GM19035 (cell line): ENCODE measurements at regions not wholly inside any gene's neighbourhood (a gene's known extent, or its start where the extent isn't known, plus 50 kb on each side); places are given as distances from the start of the nearest gene placed in this dataset.

Experiments
- ATAC-seq: cut with Tn5 transposase; IDR thresholded peaks from one replicate; pipeline ENCODE4 v1.9.1; 2021; ENCODE audit not compliant: unreplicated experiment

DNA sequence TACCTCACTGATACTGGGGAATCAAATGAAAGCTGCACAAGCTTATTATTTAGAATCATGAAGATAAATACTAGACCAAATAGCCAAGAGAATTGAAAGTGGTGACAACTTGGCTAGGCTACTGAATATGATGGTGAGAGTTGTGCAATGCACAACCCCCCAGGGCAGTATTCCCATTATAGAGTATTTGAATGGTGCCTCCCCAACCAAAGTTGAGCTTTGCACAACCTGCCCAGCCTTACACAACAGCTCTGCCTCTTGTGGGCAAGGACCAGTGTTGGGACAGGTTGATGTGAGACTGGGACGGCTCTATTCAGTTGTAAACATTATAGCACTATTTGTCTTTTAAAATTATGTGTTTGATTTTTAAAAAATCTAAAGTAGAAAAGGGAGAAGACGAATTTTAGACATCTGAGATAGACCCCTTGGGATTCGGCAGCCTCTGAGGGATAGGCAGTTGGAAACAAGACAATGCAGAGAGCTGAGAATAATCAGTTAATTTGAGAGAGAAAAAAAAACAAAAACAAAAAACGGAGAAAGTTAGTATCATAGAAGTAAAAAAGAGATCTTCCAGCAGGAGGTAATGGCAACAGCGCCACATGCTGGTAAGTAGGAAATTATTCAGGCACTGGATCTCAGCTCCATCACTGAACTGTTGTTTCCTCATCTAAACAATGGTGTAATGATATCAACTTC lies 91.0 kb upstream of the KCNA3 start:
- no peak for ATAC-seq

DNA sequence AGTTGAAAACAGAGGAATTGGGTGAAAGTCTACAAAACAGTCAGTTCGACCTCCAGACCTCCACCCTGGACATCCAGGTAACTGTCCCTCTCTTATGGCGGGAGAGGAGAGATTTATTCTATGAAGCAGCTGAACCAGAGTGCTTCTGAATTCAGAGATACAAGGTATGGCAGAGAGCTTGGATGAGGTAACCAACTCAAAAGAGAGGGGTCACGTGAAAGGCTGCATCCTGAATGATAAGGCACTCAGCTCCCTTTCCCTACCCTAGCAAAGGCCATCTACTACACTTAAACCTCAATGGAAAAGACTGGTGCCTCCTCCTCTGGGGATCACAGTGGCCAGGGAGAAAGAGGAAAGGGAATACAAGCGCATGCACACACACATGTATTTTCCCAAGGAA lies 88.4 kb upstream of the KCNA3 start:
- ATAC-seq, result no peak

DNA sequence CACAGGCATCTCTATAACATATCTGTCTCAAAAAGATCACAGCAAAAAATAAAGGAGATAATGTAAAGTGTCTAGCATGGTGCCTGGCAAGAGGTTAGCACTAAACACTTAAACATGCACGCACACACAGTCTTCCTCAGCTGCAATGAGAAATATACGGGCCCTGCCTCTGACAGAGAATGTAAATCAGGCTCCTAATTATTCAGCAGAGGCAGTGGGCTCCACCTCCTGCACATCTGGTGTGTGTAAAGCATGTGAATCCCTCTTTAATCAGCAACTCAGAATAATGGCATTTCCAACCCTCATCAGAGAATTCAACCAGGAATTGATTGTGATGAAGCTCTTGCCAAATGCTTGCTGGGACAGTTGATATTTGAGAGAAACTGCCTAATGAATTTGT lies 85.6 kb upstream of the KCNA3 start:
- no peak for ATAC-seq

DNA sequence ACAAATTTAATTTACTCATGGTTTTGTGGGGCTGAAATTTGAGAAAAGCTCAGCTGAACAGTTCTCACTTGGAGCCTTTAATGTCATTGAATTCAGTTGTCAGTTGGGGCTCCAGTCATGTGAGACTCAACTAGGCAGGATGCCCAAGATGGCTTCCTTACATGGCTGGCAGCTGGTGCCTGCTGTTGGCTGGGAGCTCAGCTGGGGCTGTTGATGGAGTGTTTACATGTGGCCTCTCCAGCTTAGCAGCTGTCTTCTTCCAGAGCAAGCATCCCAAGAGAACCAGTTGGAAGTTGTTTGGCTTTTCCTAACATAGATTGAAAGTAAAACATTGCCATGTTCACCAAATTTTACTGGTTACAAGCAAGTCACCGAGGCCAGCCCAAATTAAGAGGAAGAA lies 81.8 kb upstream of the KCNA3 start:
- ATAC-seq, result no peak

DNA sequence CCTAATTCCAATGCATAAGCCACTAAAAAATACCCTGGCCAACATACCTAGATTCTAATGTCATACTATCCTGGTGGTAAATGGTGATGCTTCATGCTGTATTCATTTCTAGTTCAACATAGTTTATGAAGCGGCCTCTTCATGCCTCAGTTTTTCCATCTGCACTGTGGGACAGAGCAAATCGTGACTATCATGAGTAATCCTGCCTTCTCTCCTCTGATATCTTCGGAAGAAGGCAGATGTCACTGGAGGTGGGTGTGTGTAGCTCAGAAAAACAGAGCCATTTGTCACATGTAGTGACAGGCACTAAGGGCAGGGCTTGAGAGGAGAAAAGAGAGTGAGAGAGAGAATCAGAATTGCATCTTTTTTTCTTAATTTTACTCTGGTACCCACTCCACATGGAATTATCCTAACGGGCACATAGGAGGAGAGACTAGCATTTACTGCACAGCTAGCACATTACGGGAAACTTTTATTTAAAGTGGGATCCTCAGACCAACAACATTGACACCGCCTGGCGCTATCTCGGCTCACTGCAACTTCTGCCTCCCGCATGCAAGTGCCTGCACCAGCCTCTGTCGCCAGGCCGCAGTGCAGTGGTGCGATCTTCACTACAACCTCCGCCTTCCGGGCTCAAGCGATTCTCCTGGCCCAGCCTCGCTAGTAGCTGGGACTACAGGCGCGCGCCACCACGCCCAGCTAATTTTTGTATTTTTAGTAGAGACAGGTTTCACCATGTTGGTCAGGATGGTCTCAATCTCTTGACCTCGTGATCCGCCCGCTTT lies 78.4 kb upstream of the KCNA3 start:
- ATAC-seq, result no peak

DNA sequence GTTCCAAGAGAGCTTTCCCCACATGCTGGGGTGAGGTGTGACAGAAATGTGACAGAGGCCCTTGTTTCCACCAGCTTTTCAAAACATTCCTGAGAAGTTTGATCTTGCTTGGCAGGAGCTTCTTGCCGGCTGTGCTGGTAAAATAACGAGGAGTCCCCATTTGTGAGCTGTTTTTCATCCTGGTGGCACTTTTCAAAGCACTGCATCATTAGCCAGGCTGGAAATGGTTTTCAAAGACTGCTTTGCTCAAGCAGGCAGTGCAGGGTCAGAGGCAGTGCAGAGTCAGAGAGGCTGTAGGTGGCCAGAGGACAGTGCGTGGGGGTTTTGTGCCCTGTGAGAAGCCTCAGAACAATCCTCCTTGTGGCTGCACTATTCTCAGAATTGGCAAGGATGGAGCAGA lies 75.8 kb upstream of the KCNA3 start:
- ATAC-seq, result no peak

DNA sequence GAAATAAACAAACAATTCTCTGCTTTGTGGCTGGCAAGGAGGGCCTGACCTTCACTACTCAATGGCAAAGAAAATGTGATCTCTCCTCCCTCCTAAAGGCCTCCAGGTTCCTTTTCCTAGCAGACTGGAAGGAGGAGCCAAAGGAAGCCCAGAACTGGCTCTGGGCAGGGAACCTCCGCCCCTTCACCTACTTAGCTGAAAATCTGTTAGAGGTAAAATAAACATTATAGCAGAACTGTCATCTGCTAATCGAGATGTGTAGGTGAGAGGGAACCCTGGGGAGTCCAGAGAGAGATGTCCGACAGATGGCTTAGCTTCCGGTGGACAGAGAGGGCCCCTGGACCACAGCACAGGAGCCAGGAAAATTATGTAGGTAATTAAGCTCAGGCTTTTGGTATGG lies 75.2 kb upstream of the KCNA3 start:
- no peak for ATAC-seq

DNA sequence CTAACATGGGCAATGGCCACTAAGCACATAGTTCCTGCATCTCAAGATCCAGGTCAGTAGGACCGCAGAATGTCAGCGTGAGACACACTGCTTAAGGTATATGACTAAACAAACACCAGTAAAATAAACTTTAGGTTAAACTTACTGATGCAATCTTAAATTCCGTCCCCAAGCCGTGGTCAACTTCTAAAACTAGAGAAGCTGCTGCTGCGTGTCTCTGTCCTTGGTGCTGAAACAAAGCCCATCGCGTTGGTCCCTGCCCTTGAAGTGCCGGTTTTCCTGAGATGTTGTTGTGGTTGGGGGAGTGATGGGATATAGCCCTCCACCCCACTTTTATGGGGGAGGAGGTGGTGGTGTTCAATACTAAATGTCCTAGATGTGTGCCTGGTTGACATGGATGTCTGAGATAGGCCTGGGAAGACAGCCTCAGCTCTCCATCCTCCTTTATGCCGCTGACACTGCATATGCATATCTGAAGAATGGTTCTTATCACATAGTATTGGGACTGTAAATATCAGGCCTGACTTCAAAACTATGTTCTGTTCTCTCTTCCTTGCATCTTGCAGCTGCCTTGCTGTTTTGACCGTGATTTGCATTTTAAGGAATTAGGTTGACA lies 72.0 kb upstream of the KCNA3 start:
- no peak for ATAC-seq

DNA sequence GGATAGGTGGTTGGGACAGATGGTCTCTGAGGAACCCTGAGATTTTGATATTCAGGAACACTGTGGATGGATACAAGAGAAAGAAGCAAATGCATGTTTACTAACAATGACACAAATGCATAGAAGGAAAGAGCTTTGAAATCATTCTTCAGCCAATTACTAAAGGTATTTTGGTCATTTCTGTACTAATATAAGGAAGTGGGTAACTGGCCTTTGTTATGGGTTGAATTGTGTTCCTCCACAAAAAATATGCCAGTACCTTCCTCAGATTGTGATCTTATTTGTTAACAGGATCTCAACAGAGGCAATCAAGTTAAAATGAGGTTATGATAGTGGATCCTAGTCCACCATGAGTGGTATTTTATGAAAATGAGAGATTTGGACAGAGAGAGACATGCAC lies 68.7 kb upstream of the KCNA3 start:
- no peak for ATAC-seq

DNA sequence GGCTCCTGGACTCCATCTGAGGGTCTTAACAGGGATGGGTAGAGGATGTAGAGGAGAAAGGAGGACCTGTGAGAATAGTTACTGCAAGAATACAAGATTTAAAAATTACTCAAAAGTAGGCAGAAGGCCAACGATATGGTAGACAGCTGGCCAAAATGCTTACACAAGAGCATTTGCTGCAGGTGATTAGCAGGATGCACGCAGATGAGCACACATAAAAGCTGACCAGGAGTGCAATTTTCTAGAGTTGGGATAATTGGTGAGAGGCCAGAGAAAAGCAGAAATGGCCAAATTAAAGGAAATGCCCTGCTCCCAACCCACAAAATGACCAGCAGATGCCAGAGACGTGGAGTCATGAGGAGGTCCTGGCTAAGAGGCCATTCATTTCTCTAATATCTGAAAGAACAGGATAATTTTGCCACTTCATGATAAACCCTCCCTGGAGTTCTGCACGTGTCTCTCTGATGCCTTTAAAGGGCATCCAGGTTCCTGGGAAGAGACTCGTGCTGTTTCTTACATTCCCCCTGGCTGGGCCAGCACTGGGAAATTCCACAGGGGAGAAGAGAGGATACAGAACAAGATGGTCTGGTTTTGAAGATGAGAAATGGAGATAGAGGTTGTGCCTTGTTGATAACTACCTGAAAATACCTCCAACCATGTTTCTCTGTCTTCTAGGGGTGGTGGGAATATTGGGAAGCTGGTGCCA lies 62.3 kb upstream of the KCNA3 start:
- ATAC-seq, result no peak

DNA sequence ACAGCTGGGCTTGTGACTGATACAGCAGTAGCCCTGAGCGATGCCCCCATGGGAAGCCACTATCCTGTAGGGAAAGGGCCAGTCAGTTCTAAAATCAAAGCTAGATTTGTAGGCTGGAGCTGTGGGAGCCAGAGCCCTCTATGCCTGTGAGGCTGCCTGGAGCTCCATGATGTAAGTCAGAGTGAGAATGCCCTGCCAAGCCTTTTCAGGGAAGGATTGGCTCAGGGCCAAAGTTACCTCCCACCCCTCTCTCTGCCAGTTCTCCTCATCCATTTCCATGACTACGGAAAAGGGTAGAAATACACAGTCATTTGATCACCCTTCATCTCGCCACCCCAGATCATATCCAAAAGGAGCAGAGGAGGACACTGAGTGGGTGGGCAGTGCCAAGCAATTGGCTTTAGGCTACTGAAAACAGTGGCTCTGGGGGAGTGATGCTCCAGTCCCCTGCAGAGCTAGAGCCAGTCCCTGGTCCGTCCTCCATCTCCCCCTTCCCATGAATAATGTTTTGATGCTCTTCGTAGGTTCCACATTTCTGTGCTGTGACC lies 59.5 kb upstream of the KCNA3 start:
- no peak for ATAC-seq

DNA sequence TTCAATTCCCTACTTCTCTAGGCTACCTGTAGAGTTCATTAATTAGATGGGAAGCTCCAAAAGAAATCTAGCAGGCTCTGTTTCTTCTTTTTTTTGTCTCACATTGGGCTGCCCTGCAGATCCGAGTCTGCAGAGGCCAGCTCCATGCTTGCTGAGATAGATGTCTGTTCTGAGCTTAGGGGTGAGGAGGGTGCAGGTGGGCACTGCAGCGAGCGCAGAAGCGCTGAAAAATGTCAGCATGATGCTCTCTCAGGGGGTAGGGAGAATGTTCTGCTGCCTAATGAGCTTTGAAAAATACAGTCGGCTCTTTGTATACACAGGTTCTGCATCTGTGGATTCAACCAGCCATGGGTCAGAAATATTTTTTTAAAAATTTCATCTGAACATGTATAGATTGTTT lies 56.8 kb upstream of the KCNA3 start:
- no peak for ATAC-seq

DNA sequence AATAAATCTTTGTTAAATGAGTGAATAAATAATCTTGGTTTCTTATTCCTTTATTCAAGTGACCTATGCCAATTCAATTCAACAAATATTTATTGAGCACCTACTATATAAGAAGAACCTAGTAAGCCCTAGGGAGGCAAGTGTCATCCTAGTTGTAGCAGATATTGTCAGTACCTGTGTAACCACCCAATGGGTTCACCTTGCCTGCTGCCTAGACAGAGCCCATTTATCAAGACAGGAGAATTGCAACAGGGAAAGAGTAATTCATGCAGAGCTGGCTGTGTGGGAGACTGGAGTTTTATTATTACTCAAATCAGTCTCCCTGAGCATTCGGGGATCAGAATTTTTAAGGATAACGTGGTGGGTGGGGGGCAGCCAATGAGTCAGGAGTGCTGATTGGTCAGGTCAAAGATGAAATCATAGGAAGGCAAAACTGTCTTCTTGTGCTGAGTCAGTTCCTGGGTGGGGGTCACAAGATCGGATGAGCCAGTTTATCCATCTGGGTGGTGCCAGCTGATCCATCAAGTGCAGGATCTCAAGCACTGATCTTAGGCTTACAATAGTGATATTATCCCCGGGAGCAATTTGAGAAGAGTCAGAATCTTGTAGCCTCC lies 53.8 kb upstream of the KCNA3 start:
- ATAC-seq, result no peak

DNA sequence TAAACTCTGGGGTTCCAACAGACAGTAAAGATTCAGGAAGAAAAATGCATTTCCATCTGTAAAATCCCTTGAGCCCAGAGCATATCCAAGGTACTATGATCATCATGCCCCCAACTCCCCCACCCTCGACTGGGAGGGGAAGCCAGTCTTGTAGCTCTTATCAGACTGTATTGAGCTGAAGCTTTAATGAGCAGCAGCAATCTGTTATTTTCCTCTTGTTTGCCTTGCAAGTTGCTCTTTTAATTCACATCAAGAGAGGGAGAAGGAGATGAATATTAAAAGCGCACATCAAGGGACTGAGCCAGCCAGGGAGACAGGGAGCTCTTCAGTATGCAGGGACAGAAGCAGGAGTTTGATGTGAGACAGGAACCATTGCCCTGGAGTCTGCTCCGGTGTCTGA lies 52.5 kb upstream of the KCNA3 start:
- no peak for ATAC-seq

DNA sequence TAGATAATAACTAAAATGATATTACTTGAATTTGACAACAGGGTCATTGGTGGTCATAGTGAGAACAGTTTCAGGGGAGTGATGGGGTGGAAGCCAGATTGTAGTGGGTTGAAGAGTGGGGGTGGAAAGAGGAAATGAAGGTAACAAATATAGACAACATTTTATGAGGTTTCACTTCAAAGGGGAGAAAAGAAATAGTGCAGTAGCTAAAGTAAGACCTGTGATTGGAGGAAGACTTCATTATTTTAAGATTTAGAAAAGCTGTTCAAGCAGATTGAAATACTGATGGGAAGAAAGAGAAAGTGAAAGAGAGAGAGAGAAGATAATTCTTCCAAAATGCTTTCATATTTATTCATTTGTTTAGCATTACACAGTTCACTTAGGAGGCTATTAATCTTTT lies 52.0 kb upstream of the KCNA3 start:
- peak; percentile 78 for ATAC-seq
